NCI-H146 treated with DMSO at 0.1 percent for 48 hours (cell line): ENCODE measurements at regions not wholly inside any gene's neighbourhood (a gene's known extent, or its start where the extent isn't known, plus 50 kb on each side); places are given as distances from the start of the nearest gene placed in this dataset.
"Not testable (repeated sequence)": the region's sequence is repeated elsewhere in the genome, so short reads cannot be mapped to it uniquely, and the experiment has no call there.

Source experiments
- DNase-seq: peaks from one replicate; lab custom pipeline; 2025; ENCODE audit not compliant: unreplicated experiment; lab: John Stamatoyannopoulos, UW

- DNase-seq, result no peak
Observed at GRCh38 chr3:11713171-11713570, 69.5 kb upstream of the VGLL4 start.

DNA sequence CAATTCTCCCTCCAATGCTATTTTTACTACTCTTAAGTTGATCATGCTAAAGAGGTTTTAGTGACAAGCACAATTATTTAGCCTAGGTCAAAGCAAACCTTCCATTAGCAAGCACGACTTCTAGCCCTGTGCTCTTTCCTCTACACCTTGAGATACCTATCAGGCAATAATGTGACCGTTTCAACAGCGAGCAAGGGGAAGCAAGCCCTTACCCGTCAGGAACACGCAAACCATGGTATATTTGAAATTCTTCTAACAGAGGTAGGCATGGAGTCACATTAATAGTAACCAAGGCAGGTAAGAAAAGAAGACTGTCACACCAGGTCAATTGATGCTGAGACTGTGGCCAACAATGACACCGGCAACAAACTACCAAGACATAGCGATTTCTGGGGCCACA, 68.9 kb upstream of the VGLL4 start:
- DNase-seq, result no peak

GRCh38 chr3:11711876-11712275, 68.2 kb upstream of the VGLL4 start:
- no peak for DNase-seq

GRCh38 chr3:11709782-11710181, 66.1 kb upstream of the VGLL4 start:
- DNase-seq, result no peak

DNA sequence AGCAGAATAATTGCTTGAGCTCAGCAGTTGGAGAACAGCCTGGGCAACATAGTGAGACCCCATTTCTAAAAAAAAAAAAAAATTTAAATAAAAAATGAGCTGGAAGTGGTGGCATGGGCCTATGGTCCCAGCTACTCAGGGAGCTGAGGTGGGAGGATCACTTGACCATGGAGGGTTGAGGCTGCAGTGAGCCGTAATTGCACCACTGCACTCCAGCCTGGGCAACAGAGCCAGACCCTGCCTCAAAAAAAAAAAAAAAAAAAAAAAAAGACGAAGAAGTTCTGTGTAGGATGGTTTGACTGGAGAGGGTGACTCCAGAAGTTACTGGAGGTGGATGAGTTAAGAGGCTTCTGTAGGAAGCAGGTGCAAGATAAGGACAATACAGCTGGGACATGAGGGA, 63.4 kb upstream of the VGLL4 start:
- DNase-seq, result not testable (repeated sequence)

DNA sequence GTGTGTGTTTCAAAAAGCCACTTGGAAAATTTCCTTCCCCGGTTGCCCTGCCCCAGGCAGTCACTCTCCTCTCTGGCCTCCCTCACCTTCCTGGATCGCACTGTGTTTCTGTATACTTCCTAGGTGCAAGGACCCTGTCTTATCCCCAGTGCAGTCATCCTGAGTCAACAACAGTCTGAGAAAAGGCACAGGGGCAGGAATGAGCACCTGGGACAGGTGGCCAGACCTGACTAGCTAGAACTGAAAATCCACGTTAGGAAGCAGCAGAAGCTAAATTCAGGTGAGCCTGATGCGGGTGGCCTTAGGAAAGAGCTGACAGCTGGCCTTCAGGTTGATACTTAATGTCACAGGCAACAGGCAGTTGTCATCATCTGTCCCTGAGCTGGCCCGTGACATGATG, 62.9 kb upstream of the VGLL4 start:
- DNase-seq, result no peak

DNA sequence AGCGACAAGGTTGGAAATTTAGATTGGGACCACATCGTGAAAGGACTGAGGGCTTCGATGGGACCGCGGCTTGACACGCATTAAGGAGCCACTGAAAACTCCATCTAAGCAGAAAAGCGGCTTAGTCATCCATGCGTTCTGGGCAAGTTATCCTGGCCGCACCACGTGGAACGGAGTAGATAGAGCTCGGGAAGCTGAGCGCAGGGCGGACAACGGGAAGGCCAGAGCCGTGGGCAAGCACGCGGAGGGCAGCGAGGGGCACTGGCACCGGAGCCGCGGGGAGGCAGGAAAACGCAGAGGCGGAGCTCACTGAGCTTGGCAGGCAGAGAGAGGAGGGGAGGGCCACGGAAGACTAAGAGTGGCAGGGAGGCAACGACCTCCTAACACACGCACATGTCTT, 61.3 kb upstream of the VGLL4 start:
- DNase-seq, result no peak

DNA sequence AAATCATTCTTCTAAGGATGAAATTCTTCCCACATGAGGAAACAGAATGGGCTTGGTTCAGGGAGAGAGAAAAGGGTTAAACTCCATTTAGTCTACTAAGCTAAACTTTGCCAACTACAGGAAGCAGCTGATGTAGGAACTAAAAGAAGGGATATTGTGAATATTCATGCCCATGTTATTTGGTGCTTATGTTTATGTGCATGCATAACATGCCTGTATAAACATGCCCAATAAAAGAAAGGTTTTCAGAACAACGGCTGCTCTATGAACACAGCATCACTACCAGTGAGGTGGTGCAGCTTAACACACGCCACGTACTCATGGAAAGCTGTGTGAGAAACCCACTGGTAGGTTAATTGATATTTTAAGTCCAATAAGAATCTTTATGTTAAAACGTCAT, 59.4 kb upstream of the VGLL4 start:
- no peak for DNase-seq

DNA sequence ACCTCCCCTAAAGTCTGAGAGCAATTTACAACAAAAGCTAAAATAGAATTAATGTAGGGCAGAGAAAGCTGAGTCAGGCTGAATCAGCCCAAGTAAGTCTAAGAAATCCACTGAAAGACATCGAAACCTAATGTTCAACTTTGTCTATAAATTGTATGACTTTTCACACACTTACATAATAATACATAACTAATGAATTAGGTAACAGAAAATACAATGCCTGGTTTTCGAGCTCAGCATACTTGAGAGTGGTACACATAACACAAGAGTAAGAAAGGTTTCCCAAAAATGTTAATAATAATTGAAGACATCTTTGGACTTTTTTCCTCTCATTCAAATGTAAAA, 55.3 kb upstream of the VGLL4 start:
- no peak for DNase-seq

- no peak for DNase-seq
Observed at GRCh38 chr3:11698326-11699082, 54.8 kb upstream of the VGLL4 start.

- DNase-seq, result no peak
Observed at GRCh38 chr3:11697701-11698100, 54.0 kb upstream of the VGLL4 start.

GRCh38 chr3:11696054-11696453, 52.3 kb upstream of the VGLL4 start:
- DNase-seq, result no peak
